ENCODE measurements at regions not wholly inside any gene's neighbourhood (a gene's known extent, or its start where the extent isn't known, plus 50 kb on each side); places are given as distances from the start of the nearest gene placed in this dataset.

DNA sequence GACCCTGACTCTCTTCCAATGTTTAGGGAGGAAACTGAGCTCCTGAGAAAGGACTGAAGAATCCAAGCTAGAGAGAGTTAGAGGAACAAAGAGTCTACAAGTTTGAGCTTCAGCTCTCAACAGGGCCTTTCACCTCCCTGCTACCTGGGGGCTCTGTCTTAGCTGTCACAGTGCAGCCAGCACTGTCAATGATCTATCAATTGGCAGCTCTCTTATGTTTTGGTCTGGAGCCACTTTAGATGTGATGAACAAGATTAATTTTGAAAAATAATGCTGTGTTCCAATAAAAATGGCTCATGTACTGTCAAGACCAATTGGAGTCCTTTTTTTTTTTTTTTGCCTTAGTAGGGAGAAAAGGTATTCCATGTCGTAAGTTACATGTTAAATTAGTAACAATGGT, 215.8 kb upstream of the TRIB2 start:
- TF ChIP-seq CTCF (conservative IDR thresholded peaks at IDR 0.05; ENCODE audit: low read depth, low read length) = no peak
- DNase-seq (ENCODE audit: low read depth) = no peak
- H3K4me3 ChIP-seq (ENCODE audit: low read depth, low read length) = no peak overlapping the region

GRCh38 chr2:12501469-12502158, 215.1 kb upstream of the TRIB2 start:
- no peak overlapping the region for H3K4me3 ChIP-seq (ENCODE audit: low read depth, low read length)
- no peak for TF ChIP-seq CTCF (conservative IDR thresholded peaks at IDR 0.05; ENCODE audit: low read depth, low read length)
- peak; percentile 40 for DNase-seq (ENCODE audit: low read depth)

DNA sequence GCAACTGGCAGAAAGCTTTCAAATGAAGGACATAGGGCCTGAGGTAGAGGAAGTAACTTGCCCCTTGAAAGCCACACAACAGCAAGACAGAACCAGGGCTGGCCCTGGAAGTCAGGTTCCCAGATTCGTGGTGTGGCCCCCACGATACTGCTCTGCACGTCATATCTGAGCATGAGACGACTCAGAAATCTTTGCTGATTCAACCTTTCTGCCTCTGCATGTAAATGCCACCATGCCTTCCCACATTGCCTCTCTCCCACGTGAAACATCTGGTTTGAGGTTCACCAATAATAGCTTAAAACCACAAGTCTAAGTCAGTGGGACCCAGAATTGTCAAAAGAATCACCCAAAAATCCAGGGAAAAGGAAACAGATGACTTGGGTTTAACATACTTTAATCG, 214.0 kb upstream of the TRIB2 start:
- no peak for TF ChIP-seq CTCF (conservative IDR thresholded peaks at IDR 0.05; ENCODE audit: low read depth, low read length)
- no peak for DNase-seq (ENCODE audit: low read depth)
- H3K4me3 ChIP-seq (ENCODE audit: low read depth, low read length) = no peak overlapping the region

GRCh38 chr2:12504443-12504842, 212.3 kb upstream of the TRIB2 start:
- peak; percentile 62 for DNase-seq (ENCODE audit: low read depth)
- no peak overlapping the region for H3K4me3 ChIP-seq (ENCODE audit: low read depth, low read length)
- no peak for TF ChIP-seq CTCF (conservative IDR thresholded peaks at IDR 0.05; ENCODE audit: low read depth, low read length)

- no peak overlapping the region for H3K4me3 ChIP-seq (ENCODE audit: low read depth, low read length)
- DNase-seq (ENCODE audit: low read depth) = peak; percentile 19
- no peak for TF ChIP-seq CTCF (conservative IDR thresholded peaks at IDR 0.05; ENCODE audit: low read depth, low read length)
Observed at GRCh38 chr2:12506846-12507245, 209.9 kb upstream of the TRIB2 start.

DNA sequence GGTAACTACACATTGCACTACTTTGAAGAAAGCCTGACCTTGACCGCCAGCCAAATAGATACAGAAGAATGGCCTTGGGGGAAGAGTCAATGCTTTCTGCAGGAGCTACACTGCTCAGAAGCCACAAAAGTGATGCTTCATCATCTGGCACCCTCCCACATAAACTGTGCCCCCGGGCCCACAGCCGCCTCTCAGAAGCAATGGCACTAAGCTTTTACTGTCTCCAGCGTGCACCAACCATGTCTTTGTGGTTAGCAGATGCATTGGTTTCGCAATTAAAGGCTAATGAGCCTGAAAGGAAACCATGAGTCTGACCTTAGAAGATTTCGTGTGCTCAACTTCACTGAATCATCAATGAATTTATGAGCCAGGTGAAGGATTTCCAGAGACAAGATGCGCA, 209.4 kb upstream of the TRIB2 start:
- no peak overlapping the region for H3K4me3 ChIP-seq (ENCODE audit: low read depth, low read length)
- TF ChIP-seq CTCF (conservative IDR thresholded peaks at IDR 0.05; ENCODE audit: low read depth, low read length) = no peak
- DNase-seq (ENCODE audit: low read depth) = peak; percentile 58

- DNase-seq (ENCODE audit: low read depth) = no peak
- no peak overlapping the region for H3K4me3 ChIP-seq (ENCODE audit: low read depth, low read length)
- no peak for TF ChIP-seq CTCF (conservative IDR thresholded peaks at IDR 0.05; ENCODE audit: low read depth, low read length)
Observed at GRCh38 chr2:12510070-12510469, 206.7 kb upstream of the TRIB2 start.

Data from choroid plexus epithelial cell (primary cell).